Activated naive CD4-positive, alpha-beta T cell treated with anti-CD3 and anti-CD28 coated beads, Interleukin-2, amount 10 ng/mL, durations not matched to agents 7 days and 5 days (primary cell): ENCODE measurements at regions not wholly inside any gene's neighbourhood (a gene's known extent, or its start where the extent isn't known, plus 50 kb on each side); places are given as distances from the start of the nearest gene placed in this dataset.

ENCODE experiments used
- CTCF ChIA-PET: fragments of 350-600 bp; sonication (Branson Sonifier 250); formaldehyde crosslinking; loops from one replicate; lab custom pipeline; 2021; ENCODE audit warnings: antibody characterized with exemption; lab: Charles Lee
- DNase-seq: peaks from one replicate; pipeline ENCODE4 v3.0.0-alpha.2; 2020
- H3K27ac Mint-ChIP-seq: one replicate; pipeline ENCODE4 v1.8.0; 2021; ENCODE audit warnings: mild to moderate bottlenecking, moderate library complexity, mixed read lengths
- H3K27me3 Mint-ChIP-seq: one replicate; pipeline ENCODE4 v1.8.0; 2021; ENCODE audit warnings: mild to moderate bottlenecking, mixed read lengths
- H3K36me3 Mint-ChIP-seq: one replicate; pipeline ENCODE4 v1.8.0; 2021; ENCODE audit warnings: mixed read lengths
- H3K4me1 Mint-ChIP-seq: one replicate; pipeline ENCODE4 v1.8.0; 2021; ENCODE audit warnings: mixed read lengths
- H3K4me3 Mint-ChIP-seq: one replicate; pipeline ENCODE4 v1.8.0; 2021; ENCODE audit warnings: mild to moderate bottlenecking, moderate library complexity, mixed read lengths
- H3K9me3 Mint-ChIP-seq: one replicate; pipeline ENCODE4 v1.8.0; 2021; ENCODE audit warnings: mixed read lengths

DNA sequence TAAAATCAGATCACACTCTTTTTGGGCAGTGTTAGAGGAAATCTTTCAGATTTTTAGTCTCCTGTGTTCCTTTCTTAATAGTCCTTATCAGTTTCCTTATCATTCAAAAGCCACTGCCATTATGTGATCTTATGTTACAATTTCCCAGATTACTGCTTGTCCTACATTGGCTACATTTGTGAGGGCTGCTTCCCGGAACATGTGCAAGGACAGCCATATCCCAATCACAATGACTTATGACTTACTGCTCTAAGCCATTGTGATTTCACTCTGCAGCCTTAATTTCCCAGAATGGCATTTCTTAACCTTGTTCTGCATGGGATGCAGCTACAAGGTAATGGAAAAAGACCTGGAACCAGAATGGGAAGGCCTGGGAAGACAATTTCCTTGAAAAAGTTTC lies 125.1 kb upstream of the PPP2R3A start:
- no peaks in the 10 kb centered on the region for H3K4me1 Mint-ChIP-seq
- H3K27me3 Mint-ChIP-seq = no peaks in the 10 kb centered on the region
- H3K36me3 Mint-ChIP-seq = no peaks in the 10 kb centered on the region
- H3K4me3 Mint-ChIP-seq = no peak overlapping the region
- CTCF ChIA-PET = no interaction called here
- no peak for DNase-seq
- no peaks in the 10 kb centered on the region for H3K9me3 Mint-ChIP-seq
- H3K27ac Mint-ChIP-seq = no peak overlapping the region

DNA sequence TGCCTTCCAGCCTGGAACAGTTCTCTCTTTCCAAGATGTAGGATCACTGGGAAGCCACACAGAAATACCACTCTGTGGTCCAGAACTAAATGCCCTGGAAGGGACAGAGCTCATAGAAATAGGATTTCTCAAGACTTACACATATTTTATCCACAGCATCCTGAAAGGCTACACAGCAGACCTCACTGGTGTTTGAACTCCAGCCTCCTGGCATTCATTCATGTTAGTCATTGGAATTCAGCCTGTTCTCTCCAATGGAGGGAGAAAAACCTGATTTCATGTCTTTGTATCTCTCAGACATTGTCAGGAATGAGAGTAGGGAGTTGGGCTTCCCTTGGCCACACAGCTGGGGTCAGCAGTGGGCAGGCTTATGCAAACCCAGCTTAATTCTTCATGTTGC lies 121.1 kb upstream of the PPP2R3A start:
- no peak overlapping the region for H3K4me3 Mint-ChIP-seq
- no peak for DNase-seq
- CTCF ChIA-PET = no interaction called here
- H3K4me1 Mint-ChIP-seq = no peaks in the 10 kb centered on the region
- no peaks in the 10 kb centered on the region for H3K27me3 Mint-ChIP-seq
- no peaks in the 10 kb centered on the region for H3K36me3 Mint-ChIP-seq
- no peaks in the 10 kb centered on the region for H3K9me3 Mint-ChIP-seq
- no peak overlapping the region for H3K27ac Mint-ChIP-seq

DNA sequence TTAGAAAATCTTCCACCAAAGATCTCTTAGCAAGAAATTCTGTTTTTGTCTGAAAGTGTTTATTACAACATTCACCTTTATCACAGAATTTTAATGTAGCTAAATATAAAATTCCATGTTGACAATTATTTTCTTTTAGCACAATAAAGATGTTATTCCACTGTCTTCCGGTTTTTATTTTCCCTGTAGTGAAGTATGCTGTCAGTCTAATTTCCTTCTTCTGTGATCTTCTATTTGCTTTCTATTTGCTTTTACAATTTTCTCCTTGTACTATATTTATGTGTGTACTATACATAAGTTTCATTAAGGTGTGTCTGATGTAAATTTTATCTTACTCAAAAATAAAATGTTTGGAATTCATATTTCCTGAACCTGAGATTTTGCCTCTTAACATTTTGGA lies 117.5 kb upstream of the PPP2R3A start:
- CTCF ChIA-PET = no interaction called here
- Mint-ChIP-seq H3K4me1 (no peaks in the 10 kb centered on the region), H3K9me3 (no peaks in the 10 kb centered on the region), H3K27me3 (no peaks in the 10 kb centered on the region), H3K4me3 (no peak overlapping the region), H3K36me3 (no peaks in the 10 kb centered on the region), H3K27ac (no peak overlapping the region)
- no peak for DNase-seq

DNA sequence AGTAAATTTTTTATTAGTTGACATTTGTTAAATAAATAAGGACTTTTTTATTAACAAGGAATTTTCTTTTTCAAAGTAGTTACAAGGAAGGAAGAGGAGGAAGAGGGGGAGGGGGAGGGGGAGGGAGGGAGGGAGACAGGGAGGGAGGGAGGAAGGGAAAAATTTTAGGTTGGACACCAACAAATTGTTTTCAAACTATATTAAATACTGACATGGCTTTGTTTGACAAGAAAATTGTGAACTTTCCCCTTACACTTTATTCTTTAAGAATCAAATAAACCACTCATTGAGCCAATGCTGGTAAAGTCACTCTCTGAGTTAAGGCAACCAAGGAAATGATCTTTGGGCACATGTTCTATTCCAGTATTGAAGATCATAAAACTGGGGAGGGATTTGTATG lies 115.7 kb upstream of the PPP2R3A start:
- Mint-ChIP-seq H3K4me1 (no peaks in the 10 kb centered on the region), H3K9me3 (no peaks in the 10 kb centered on the region), H3K27ac (no peak overlapping the region), H3K36me3 (no peaks in the 10 kb centered on the region), H3K27me3 (no peaks in the 10 kb centered on the region), H3K4me3 (no peak overlapping the region)
- no peak for DNase-seq
- CTCF ChIA-PET = no interaction called here

DNA sequence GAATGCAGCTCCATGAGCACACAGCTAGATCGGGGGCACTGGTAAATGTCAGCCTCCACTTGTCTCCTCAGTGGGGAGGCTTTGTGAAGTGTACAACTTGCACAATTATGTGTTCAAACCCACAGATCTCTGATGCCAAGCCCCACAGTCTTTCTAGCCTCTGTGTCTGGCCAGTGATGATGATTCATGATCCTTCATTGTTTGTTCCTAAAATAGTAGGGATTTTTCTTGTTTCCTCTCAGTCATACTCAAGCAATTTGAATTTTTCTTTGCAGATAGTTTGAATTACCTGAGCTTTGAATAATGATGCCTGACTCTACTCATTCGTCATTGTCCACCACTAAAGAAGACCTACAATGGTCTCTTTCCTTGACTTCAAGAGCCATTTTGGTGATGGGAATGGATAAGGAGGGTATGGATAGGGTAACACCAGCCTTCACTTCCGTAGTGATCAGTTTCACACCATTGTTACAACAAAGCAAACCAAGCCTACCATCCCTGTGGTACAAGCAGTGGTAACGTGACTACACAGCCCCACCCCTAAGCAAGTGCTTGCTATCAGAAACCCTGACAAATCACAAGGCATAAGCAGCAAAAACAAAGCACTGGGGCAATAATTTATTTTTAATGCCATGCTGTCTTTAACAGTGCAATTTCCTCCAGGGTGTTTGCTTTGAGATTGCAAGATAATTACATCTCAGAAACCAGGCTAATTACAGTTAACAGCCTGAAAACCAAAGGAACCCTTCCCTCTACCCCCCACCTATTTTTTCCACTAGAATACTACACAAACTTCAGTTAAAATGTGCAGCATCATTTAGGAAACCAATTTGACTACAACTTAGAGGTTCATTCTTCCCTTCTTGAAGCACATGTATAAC lies 114.1 kb upstream of the PPP2R3A start:
- H3K36me3 Mint-ChIP-seq = no peaks in the 10 kb centered on the region
- no peak for DNase-seq
- H3K27me3 Mint-ChIP-seq = no peaks in the 10 kb centered on the region
- no peak overlapping the region for H3K27ac Mint-ChIP-seq
- no peaks in the 10 kb centered on the region for H3K4me1 Mint-ChIP-seq
- H3K9me3 Mint-ChIP-seq = no peaks in the 10 kb centered on the region
- H3K4me3 Mint-ChIP-seq = no peak overlapping the region
- CTCF ChIA-PET = no interaction called here

DNA sequence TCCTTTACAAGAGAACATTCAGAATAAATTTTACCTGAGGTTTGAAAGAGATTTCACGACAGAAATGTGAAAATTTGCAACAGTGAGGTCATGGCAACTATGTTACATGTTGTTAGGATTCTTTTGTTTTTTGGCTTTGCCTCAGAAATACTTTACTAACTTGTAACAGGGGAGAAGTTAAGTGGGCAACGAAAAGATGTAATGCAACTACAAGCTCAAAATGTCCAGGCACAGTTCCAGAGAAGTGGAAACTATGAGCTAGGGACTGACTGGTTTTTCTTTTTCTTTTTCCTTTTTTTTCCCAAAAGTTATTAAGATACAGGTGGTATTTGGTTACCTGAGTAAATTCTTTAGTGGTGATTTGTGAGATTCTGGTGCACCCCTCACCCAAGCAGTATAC lies 111.5 kb upstream of the PPP2R3A start:
- Mint-ChIP-seq H3K36me3 (no peaks in the 10 kb centered on the region), H3K4me3 (no peak overlapping the region), H3K9me3 (no peaks in the 10 kb centered on the region), H3K27me3 (no peaks in the 10 kb centered on the region), H3K4me1 (no peaks in the 10 kb centered on the region), H3K27ac (no peak overlapping the region)
- DNase-seq = no peak
- CTCF ChIA-PET = no interaction called here

DNA sequence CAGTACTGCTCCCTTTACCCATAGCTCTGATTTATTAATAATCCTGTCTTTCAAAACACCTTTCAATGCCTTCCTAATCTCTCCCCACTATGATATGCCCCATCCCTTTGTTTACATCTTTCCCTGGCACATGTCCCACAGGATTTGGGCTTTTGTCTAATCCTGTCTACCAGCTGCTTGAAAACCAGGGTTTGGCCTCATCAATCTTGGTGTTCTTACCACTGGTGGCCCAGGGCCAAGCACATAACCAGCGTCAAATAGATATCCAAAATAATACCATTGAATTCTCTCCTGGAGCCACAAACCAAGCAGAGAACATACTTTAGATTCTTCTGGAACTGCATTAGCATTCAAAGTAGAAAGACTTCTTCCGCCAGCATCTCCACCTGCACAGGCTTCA lies 104.8 kb upstream of the PPP2R3A start:
- Mint-ChIP-seq H3K36me3 (no peaks in the 10 kb centered on the region), H3K9me3 (no peaks in the 10 kb centered on the region), H3K4me3 (no peak overlapping the region), H3K4me1 (no peaks in the 10 kb centered on the region), H3K27me3 (no peaks in the 10 kb centered on the region), H3K27ac (no peak overlapping the region)
- DNase-seq = no peak
- CTCF ChIA-PET = interaction anchor here (0.5 kb wide), 1 partner anchor 1917 kb away, joined by 3 read pairs; no protein-coding TSS in a partner anchor

DNA sequence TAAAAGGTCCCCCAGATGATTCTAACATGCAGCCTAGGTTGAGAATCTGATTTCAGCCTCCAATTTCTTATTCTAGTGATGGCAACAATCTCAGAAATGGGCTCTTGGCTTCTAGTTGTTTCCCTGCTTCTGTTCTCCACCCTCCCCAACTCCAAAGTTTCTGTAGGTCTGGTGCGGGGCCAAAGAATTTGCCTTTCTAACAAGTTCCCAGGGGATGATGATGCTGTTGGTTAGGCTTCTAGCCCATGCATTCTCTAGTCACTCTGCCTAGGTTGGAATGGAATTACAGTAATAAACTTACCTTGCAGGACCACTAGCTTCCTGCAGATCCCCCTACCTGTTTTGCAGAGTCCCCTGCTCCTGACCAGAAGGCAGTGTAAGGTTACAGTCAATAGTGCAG lies 103.2 kb upstream of the PPP2R3A start:
- DNase-seq = no peak
- Mint-ChIP-seq H3K9me3 (no peaks in the 10 kb centered on the region), H3K4me1 (no peaks in the 10 kb centered on the region), H3K36me3 (no peaks in the 10 kb centered on the region), H3K4me3 (no peak overlapping the region), H3K27me3 (no peaks in the 10 kb centered on the region), H3K27ac (no peak overlapping the region)
- CTCF ChIA-PET = no interaction called here

DNA sequence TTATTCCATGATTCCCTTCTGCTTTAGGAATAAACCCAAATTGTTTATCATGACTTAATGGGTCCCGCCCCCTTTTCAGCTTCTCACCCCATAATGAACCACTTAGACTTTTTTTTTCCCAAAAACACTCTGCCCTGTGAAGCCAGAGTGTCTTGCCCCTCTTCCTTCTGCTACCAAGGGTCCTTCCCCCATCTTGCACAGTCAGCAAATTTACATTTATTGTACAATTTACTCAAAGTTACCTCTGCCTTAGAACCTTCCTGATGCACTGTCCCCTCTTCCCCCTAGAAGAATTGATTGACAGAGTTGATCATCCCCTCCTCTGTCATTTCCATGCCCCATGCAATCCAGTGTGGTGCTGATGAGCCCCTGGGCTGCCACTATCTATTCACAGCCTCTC lies 101.5 kb upstream of the PPP2R3A start:
- Mint-ChIP-seq H3K27me3 (no peaks in the 10 kb centered on the region), H3K27ac (no peak overlapping the region), H3K4me3 (no peak overlapping the region), H3K4me1 (no peaks in the 10 kb centered on the region), H3K36me3 (no peaks in the 10 kb centered on the region), H3K9me3 (no peaks in the 10 kb centered on the region)
- no peak for DNase-seq
- CTCF ChIA-PET = interaction anchor here (0.8 kb wide), 1 partner anchor 179 kb away, joined by 3 read pairs; no protein-coding TSS in a partner anchor

DNA sequence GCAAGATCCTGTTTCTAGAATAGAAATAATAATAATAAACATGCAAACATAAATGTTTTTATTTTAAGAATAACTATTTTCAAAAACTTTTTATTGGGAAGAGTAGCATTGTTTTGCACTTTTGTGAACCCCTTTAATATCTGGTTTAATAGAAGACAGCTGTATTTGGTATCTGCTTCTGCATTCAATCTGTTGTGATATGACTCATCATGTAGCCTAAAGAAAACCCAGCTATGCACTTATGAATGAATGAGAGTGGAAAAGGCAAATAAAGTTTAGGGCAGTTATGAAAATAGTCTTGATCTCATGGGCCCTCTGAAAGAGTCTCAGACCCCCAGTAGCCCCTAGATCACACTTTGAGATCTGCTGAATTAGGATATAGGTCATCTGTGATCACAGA lies 100.4 kb upstream of the PPP2R3A start:
- CTCF ChIA-PET = interaction anchor here (0.8 kb wide), 1 partner anchor 178 kb away, joined by 3 read pairs; no protein-coding TSS in a partner anchor
- DNase-seq = no peak

DNA sequence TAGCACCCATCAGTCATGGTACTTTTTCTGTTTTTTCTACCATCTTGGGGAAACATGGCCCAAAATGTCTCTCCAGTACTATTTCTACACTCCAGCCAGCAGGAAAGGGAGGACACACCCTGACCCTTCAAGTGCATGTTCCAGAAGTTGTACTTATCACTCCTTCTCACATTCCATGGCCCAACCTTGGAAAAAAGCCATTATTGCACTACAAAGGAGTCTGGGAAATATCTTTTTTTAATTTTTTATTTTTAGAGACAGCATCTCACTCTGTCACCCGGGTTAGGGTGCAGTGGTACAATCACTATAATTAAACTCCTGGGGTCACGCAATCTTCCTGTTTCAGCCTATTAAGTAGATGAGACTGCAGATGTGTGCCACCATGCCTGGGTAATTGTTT lies 100.0 kb upstream of the PPP2R3A start:
- Mint-ChIP-seq H3K9me3 (no peaks in the 10 kb centered on the region), H3K27me3 (no peaks in the 10 kb centered on the region), H3K27ac (no peak overlapping the region), H3K36me3 (no peaks in the 10 kb centered on the region), H3K4me1 (no peaks in the 10 kb centered on the region), H3K4me3 (no peak overlapping the region)
- DNase-seq = no peak
- CTCF ChIA-PET = no interaction called here

More for the DNA sequence above, 100.4 kb upstream of the PPP2R3A start:
- H3K9me3 Mint-ChIP-seq = no peaks in the 10 kb centered on the region
- no peak overlapping the region for H3K4me3 Mint-ChIP-seq
- H3K27ac Mint-ChIP-seq = no peak overlapping the region
- H3K27me3 Mint-ChIP-seq = no peaks in the 10 kb centered on the region
- H3K4me1 Mint-ChIP-seq = no peaks in the 10 kb centered on the region
- H3K36me3 Mint-ChIP-seq = no peaks in the 10 kb centered on the region

DNA sequence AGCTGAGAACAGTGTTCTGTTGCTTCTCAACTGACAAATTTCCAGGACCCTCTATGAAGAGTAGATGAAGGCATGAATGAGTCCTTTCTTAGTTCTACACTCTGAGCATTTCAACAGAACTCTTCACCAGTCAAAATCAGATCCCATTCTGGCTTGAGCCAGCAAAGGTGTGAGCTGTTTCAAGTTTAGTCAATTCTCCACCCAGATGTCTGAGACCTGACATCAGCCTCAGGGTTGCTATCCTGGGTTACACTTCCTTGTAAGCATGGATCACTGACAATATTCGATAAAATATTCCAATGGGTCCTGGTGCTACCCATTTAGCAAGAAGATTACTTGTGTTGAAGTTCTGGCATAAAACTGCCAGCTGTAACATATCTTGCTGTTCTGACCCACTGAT lies 97.6 kb upstream of the PPP2R3A start:
- no peak for DNase-seq
- no peaks in the 10 kb centered on the region for H3K9me3 Mint-ChIP-seq
- no peak overlapping the region for H3K4me3 Mint-ChIP-seq
- no peaks in the 10 kb centered on the region for H3K36me3 Mint-ChIP-seq
- CTCF ChIA-PET = no interaction called here
- H3K27me3 Mint-ChIP-seq = no peaks in the 10 kb centered on the region
- H3K27ac Mint-ChIP-seq = no peak overlapping the region
- H3K4me1 Mint-ChIP-seq = no peaks in the 10 kb centered on the region

DNA sequence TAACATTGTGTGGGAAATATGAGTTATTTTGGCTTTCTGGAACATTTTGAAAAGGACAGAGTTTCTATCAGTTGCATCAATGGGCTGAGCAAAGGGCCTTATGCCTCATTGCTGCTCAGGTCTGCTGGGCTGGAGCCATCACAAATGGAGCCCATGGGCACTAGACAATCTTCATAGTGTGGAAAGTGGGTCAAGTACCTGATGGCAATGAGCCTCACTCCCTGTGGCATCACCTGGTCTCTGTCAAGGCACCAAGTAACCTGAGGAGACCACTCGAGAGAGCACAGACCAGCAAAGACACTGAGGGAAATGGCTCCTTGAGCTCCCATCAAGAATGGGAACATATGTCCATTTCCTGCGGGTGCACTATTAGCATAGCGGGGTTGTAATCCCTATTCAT lies 96.7 kb upstream of the PPP2R3A start:
- H3K27ac Mint-ChIP-seq = no peak overlapping the region
- CTCF ChIA-PET = no interaction called here
- no peak for DNase-seq
- peaks cover 5% of the 10 kb centered on the region for H3K9me3 Mint-ChIP-seq
- H3K4me1 Mint-ChIP-seq = no peaks in the 10 kb centered on the region
- no peaks in the 10 kb centered on the region for H3K27me3 Mint-ChIP-seq
- no peaks in the 10 kb centered on the region for H3K36me3 Mint-ChIP-seq
- no peak overlapping the region for H3K4me3 Mint-ChIP-seq

DNA sequence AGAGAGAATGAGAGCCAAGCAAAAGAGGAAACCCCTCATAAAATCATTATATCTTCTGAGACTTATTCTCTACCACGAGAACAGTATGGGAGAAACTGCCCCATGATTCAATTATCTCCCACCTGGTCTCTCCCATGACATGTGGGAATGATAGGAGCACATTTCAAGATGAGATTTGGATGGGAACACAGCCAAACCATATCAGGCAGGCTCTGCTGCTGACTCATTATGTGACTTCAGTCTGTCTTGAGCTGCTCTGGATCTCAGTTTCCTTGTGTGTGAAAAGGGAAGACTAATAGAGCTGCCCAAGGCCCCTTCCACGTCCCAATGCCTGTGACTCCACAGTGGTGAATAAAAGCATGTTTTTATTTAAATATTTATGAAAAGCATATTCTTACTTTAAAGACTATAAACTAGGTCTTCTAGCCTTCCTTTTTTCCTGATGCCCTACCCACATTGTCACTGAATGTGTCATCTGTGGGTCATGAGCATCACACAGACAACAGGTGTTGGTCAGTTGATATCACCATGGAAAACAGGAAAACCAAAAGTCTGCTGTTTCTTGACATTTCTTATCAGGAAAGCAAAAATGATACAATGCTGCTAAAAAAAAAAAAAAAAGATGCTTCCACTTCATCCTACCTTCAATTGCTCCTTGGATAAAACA lies 96.0 kb upstream of the PPP2R3A start:
- no peak for DNase-seq
- CTCF ChIA-PET = no interaction called here
- Mint-ChIP-seq H3K4me3 (no peak overlapping the region), H3K4me1 (no peaks in the 10 kb centered on the region), H3K36me3 (no peaks in the 10 kb centered on the region), H3K9me3 (peaks cover 8% of the 10 kb centered on the region), H3K27me3 (no peaks in the 10 kb centered on the region), H3K27ac (no peak overlapping the region)

DNA sequence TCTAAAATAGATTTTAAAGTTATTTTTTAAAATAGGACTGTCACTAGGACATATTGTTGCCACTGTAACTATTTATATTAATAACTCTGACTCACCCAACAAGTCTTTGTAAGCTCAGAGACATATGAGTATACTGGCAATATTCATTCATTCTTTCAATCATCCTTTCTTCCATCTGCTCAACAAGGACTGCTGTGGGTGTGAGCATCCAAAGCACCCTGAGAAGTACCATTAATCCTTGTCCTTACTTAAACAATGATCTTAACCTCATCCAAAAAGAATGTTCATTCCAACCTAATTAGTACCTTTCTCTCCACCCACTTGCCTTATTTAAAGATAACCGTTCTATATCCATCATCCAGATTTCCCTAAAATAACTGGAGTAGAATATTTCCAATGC lies 94.2 kb upstream of the PPP2R3A start:
- Mint-ChIP-seq H3K27me3 (no peaks in the 10 kb centered on the region), H3K36me3 (no peaks in the 10 kb centered on the region), H3K4me1 (no peaks in the 10 kb centered on the region), H3K9me3 (peaks cover 8% of the 10 kb centered on the region), H3K4me3 (no peak overlapping the region), H3K27ac (no peak overlapping the region)
- CTCF ChIA-PET = no interaction called here
- no peak for DNase-seq
